ENCODE measurements at regions not wholly inside any gene's neighbourhood (a gene's known extent, or its start where the extent isn't known, plus 50 kb on each side); places are given as distances from the start of the nearest gene placed in this dataset.

GRCh38 chr20:52420805-52421204 lies 229.2 kb upstream of the ZFP64 start:
- TF ChIP-seq EP300 (IDR thresholded peaks at IDR 0.05; ENCODE audit: borderline replicate concordance) (no peak), TAF1 (IDR thresholded peaks at IDR 0.05; ENCODE audit: low read depth) (no peak), REST (IDR thresholded peaks at IDR 0.05; ENCODE audit: low read depth) (no peak), RAD21 (IDR thresholded peaks at IDR 0.05; ENCODE audit: low read depth) (no peak), YY1 (IDR thresholded peaks at IDR 0.05; ENCODE audit: low read depth) (no peak), TCF12 (IDR thresholded peaks at IDR 0.05; ENCODE audit: low read depth) (no peak), EGR1 (IDR thresholded peaks at IDR 0.05) (no peak), USF1 (IDR thresholded peaks at IDR 0.05) (no peak), MAX (IDR thresholded peaks at IDR 0.05) (no peak), CEBPB (IDR thresholded peaks at IDR 0.05) (no peak), TEAD4 (IDR thresholded peaks at IDR 0.05) (no peak)
